Embryonic facial prominence (tissue), 1 donor: ENCODE measurements at regions not wholly inside any gene's neighbourhood (a gene's known extent, or its start where the extent isn't known, plus 50 kb on each side); places are given as distances from the start of the nearest gene placed in this dataset.
A peak's percentile ranks its signal among the peaks of the same experiment; 100 is the strongest.

Source experiments
- DNase-seq: peaks from one replicate; pipeline ENCODE4 v3.0.0-alpha.2; 2016; ENCODE audit errors: extremely low spot score

DNA sequence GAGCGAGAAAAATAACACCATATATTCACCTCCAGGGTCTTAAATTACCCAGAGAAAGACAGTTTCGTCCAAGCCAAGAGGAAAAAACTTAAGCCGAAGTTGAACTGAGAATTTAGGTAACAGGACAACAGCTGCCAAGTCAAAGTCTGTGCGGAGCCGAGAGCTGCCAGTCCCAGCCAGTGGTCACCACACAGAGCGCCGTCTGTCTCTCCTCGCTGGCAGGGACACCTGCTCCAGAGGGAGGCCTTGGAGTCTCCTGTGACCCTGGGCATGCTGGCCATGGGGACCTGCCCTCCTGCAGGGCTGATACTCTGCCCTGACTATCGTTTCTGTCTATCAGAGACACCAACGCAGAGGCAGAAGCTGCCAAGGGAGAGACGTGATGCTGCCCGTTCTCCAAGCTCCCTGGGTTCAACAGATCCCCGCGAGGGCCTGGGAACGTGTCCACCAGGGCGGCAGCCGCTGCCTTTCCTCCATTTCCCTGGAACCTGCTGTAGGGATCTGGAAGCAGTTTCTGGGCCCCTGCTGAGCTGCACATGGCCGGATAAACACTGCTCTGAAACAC is 341.3 kb downstream of the SMOC2 start:
- no peak for DNase-seq

DNA sequence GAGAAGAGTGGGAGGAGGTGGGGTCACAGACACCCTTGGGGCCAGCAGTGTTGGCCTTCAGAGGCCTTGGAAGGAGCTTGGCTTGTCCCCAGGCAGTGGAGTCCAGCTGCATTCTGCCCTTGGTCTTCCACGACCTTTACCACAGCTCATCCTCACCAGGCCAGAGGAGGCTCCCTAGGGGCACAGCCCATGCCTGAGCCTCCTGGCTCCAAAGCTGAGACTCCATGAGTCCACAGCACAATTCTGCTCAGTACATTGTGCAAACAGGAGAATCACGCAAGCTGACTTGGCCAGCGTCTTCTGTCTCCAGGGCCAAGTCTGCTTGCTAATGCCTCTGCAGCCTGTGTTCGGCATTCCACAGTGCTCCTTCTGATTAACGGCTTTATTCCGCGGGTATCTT is 337.2 kb downstream of the SMOC2 start:
- no peak for DNase-seq

DNA sequence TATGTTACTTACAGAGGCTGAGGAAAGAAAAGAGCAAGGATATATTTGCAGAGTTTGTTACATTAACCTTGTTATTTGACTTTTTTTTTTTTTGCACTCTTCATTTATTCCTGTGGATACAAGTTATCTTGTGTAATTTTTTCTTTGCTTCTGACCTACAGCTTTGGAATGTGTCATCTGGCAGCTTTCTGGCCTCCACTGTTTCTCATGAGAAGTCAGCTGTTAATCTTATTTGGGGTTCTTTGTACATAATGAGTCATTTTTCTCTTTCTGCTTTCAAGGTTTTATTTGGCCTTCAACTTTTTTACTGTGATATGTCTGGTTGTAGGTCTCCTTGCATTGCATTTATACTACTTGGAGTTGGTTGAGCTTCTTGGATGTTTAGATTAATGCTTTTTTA is 333.4 kb downstream of the SMOC2 start:
- no peak for DNase-seq

DNA sequence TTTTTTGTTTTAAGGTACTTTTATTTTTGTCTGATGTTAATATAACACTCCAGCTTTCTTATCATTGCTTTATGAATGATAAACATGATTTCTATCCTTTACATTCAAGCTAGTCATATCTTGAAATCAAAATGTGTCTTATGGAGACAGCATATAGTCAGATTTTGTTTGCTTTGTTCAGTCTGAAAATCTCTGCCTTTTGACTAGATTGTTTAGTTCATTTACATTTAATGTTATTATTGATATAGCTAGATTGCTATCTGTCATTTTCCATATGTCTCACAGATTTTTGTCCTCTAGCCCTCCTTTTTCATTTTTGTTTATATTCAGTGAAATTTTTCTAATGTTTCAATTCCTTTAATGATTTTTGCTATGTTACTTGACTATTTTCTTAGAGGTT is 332.8 kb downstream of the SMOC2 start:
- DNase-seq = no peak

DNA sequence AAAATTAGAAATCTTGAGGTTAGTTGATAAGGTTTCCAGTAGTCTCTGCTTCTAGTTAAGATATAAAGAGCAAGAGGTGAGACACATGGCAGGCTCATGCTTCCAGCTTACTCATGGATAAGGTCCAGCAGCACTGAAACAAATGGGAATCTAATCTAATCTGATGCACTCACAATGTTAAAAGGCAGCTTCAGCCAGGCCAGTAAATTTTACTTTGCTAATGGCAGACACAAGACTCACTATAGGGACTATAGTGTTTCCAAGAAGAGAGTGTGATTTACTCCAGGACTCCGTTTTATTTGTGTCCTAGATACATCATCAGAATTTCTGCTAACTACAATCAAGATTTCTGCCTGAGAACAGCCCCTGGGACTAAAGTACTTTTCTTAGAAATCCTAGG is 324.8 kb downstream of the SMOC2 start:
- peak; percentile 13 for DNase-seq

DNA sequence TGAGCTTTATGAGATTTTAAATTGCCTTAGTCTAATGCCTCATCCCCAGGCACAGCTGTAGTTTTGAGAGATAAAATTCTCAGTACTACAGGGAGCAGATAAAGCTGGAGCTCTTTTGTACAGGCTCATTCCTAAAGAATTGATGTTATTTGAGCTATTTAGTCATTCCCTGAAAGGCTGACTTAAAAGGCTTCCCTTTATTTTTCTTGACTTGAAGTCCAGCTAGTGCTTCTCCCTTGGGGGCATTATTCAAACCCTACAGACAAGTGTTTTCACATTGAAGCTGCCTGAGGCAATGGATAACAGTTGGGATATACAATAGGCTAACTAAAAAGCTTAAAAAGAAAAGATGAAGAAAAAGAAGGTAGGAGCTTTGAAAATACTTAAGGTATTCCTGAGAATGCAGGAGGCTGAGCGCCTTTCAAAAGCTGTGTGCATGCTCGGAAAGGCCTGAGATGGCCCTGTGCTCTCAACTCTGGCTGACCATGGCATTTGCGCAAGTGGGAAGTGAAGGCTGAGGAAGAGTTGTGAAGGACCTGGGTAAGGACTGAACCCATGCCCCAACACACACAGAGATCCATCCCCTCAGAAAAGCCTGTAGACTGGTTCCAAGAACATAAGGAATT is 315.1 kb downstream of the SMOC2 start:
- DNase-seq = no peak

DNA sequence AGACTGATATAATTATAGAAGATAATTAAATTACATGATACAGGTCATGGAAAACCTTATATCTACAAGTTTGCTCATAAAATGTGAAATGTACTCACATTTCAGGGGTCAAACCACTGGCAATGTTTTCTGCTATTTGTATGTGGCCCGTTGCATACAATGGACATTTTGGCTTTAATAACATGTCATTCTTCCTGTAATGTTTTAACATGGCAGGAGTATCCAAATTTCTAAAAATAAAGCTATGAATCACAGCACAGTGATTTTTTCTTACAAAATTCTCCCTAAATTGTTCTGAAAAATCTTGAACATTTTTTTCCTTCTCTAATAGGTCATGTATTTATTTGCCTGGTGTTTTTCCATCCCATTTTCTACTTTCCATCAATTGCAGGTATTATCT is 305.7 kb downstream of the SMOC2 start:
- no peak for DNase-seq

DNA sequence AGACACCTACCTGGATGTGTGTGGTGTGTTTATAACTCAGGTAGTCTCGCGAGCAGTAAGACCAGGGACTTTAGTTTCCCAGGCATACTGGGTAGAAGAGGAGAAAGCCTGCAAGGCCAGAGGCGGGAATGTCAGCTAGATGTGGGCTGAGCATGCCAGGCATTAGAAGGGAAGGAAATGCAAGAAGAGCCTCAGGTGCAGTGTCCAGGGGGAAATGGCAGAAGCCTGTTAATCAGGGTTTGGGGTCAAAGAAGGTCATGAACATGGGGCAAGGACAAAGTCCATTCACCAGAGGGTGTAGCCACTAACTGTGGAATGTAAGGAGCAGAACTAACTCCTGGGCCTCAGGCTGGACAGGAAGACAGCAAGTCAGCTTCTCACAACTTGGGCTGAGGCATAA is 305.0 kb downstream of the SMOC2 start:
- no peak for DNase-seq

DNA sequence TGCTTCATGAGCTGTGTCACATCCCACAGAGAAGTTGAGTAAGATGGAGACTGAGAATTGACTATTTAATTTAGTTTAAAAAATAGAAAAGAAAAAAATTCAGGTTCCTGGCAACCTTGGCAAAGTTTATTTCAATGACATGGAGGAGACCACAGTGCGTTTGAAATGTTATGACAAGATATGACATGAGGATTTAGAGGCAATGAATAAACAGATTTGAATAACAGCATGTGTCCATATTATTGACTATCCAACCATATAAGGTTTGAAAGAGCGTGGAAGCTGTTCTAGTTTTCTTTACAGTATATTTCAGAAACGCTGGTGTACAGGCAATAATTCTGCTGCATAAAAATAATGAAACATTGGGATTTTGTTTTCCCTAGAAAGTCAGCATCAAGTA is 303.9 kb downstream of the SMOC2 start:
- no peak for DNase-seq

DNA sequence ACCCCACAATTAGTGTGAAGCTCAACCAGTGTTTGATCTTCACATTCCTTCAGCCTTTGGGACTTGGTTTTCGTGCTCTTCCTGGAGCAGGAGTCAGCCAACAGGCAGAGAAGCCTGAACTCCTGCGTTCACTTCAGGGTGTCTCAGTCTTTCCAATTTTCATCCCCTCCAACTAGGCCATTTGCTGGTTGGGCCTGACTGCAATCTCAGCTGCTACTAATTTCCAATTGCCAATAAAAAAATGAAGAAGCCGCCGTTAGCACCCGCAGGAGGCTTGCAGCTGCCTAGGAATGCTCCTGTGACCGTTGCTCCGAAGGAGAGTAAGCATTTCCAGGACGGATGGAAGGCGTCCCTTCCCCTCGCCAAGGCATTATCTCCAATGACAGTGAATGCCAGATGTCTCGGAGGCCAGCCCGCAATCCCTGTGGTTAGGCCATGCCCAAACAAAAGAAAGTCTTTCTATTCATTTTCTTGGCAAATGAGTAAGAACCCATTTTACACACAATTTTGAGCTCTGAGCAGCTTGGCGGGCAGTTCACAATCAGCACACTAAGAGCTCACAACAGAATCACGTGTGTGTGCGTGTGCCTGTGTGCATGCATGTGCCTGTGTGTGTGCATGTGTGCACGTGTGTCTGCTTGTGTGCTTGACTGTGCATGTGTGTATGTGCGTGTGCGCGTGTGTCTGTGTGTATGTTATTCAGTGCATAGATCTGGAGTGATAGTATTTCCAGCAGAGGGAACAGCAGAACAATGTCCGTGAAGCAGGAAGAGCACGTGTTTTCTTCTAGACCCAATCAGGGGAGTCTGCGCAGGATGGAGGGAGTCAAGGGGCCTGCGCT is 301.2 kb downstream of the SMOC2 start:
- DNase-seq = no peak

DNA sequence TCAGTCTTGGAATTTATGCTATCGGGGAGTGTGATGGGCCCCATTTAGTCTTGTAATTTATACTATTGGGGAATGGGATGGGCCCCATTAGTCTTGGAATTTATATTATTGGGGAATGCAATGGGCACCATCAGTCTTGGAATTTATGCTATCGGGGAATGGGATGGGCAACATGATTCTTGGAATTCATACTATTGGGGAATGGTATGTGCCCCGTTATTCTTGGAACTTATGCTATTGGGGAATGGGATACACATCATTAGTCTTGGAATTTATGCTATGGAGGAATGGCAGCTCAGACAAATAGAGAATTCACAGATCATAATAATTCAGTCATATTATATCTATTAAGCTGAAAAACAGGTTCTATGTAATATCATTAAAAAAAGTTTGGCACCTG is 300.3 kb downstream of the SMOC2 start:
- no peak for DNase-seq

DNA sequence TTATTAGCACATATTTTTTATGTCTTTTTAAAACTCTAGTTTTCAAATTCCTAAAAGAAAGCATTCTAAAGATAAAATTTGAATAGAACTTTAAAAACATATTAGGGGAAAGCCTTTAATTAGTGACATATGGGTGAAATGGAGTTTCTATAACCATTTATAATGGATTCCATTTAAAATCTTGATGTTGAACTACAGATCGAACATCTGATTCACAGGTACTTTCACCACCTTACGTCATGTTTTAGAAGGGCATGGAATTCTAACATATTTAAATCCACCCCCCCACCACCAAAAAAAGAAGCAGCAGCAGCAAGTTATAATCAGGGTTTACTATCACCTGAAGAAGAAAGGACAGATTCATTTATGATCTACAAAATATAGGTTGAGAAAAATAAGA is 298.4 kb downstream of the SMOC2 start:
- DNase-seq = no peak

DNA sequence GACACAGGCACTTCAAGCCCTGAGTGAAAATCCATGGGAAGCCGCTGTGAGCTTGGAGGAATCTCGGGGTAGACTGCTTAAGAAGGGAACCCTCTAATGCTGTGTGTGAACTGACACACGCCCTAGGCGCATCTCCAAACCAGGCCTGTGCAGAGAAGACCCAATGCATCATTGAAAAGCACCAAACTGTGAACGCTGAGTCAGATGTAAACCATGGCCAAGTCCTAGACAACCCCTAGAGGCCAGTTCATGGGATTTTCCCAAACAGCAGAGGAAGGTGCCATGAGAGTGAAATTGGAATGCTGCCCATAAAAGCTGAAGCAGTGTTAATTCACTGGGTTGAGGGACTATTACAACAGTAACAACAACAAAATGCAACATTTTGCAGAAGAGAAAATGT is 296.5 kb downstream of the SMOC2 start:
- DNase-seq = no peak

DNA sequence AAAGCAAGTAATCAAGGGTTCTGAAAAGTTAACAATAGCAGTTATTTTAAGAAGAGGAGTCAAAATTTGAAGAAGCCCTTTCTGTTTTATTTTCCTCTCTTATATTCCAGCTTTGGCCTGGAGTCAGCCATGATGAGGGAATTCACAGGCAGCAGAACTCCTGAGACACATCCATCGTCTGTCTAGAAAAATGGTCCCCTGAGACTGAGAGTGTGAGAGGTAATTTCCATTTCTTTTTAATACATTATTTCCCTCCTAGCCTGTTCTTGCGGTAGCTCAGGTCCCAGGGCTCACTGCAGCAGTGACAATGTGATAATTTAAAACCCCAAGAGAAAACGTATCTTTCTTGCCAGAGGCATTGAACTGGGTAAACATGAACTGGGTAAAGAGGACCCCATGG is 296.0 kb downstream of the SMOC2 start:
- no peak for DNase-seq

DNA sequence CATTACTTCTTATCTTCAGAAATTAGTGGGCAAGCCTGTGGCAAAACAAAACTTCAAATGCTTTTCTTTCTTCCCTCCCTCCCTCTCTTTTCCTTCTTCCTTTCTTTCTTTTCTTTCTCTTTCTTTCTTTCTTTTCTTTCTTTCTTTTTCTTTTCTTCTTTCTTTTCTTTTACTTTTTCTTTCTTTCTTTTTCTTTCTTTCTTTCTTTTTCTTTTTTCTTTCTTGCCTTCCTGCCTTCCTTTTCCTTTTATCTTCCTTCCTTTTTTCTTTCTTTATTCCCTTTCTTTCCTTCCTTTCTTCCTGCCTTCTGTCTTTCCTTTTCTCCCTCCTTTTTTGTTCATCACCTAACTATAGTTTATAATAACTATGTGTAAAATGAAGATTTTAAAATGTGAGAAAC is 295.1 kb downstream of the SMOC2 start:
- no peak for DNase-seq

DNA sequence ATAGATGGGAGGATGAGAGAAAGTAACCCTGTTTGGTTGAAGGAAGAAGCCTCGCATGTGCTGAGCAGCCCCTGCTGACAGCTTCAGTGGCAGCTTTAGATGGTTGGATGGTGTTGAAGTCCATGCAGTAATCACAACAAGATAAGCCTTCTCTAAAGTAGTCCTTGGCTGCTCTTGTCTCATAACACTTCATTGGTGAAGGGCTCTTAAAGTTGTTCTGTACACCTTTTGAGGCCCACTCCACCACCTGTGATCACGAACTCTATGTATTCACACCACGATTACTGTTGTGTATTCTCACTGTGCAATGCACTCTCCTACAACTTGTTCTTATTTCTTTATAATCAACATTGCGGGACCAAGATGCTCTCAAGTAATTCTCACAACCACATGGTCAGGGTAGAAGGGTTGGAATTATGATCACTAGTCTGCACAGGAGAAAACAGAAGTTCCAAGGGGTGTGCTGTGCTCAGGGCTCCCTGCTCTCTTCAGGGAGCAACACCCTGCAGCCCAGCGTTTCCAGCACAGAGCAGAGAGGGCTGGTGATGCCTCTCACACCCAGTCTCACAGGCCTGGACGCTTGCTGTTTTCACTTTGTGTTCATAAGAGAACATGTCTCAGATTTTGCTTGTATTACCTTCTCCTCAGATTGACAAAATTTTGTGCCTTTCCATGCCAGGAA is 294.4 kb downstream of the SMOC2 start:
- no peak for DNase-seq

DNA sequence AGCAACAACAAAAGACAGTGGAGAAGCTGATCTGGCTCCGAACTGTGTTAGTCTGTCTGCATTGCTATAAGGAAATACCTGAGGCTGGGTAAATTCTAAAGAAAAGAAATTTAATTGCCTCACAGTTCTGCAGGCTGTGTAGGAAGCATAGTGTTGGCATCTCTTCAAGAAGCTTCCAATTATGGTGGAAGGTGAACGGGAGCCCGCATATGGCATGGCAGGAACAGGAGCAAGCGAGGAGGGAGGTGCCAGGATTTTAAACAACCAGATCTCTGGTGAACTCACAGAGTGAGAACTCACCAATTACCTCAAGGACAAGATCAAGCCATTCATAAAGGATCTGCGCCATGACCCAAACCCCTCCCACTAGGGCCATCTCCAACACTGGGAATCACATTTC is 293.5 kb downstream of the SMOC2 start:
- DNase-seq = no peak

DNA sequence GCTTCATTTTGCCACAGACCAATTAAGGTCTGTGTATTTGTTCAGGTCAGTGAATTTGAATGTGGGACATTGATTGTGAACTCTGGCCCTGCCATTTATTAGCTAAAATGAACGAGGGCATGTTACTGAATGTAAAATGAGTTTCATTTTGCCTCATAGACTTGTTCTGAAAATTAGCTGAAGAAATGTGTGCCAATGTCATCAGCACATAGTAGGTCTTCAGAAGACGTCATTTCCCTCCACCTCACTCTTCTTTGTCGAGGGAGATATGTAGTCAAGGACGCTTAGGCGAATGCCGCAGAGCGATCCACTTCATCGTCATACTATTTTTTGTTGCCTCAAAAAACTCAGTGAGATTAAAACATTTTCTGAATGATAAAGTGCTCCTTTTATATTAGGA is 291.7 kb downstream of the SMOC2 start:
- DNase-seq = no peak

DNA sequence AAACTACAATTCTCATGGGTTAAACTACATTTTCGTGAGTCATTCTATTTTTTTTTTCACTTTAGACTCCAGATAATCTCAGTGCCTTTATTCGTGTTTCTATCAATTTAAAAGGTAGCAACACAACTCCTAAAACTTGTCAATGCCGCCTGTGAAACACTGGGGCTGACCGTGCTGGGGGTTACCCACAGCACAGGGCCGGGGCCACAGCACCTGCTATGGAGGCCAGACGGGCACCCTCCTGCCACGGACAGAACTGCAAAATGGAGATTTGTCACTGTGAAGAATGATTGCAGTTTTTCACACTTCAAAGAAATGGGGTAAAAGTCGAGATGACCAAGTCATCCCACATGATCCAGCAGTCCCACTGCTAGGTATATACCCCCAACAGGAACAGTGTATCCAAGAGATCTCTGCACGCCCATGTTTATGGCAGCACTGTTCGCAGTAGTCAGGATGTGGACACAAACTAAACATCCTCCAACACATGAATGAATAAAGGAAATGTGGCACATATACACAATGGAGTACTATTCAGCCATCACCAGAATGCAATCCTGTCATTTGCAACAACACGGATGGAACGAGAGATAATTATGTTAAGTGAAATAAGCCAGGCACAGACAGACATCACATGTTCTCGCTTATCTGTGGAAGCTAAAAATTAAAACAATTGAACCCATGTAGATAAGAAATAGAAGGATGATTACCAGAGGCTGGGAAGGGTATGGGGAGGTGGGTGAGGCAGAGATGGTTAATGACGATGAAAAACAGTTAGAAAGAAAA is 290.1 kb downstream of the SMOC2 start:
- DNase-seq = no peak

DNA sequence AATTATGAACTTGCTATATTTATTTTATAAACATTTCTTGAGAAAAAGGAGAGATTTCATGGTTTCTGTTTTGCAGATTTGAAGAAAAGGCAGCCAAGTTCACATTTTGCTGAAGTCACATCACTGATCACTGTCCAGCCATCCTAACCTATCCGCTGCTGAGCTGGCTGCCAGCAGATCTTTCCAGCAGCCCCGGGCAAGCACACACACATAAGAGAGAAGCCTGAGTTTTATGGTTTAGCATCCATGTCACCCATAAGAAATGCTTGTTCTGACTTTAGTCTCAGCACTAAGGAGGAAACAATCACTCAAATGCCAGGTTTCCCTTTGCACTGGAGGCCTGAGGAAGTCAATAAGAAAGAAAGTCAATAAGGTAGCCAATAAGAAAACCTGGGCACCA is 287.1 kb downstream of the SMOC2 start:
- DNase-seq = no peak

DNA sequence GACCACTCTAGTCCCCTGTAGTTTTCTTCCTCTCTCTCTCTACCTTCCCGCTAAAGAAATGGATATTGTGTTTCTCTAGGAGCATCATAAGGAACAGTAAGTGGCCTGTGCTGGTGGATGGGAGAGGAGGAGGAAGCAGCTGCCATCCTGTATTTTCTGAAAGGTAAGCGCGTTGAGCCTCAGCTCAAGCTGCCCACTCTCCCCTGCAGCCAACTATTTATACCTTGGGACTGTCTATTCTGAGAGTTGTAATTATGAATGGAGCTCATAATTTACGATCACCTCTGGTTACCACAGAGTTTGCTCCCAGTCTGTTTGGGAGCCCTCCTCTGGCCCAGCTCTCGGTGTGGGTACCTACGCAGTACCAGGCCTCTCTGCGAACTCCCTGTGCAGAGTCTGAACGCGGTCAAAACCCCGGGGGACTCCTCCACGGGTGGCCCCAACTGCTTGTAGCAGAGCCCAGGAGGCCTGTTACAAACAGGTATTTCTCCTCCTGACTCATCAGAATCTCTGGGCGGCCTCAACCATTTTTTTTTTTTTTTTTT is 285.4 kb downstream of the SMOC2 start:
- no peak for DNase-seq

DNA sequence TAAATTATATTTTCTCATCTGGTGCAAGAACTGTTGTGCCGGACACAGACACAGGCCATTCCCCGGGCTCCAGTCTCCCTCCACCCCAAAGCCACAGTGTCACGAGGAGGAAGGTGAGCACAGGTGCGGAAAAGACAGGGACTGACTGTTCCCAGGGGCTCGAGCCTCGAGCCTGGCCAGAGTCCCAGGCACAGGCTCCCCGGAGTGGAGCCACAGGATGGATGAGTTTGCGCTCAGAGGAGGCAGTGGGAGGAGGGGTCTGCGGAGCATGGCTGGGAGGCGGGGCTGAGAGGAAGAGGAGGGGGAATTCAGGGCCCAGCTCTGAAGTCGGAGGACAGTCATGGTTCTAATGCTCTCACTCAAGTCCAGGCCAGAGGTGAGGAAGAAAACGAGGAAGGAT is 284.8 kb downstream of the SMOC2 start:
- no peak for DNase-seq
